GM12874 (cell line): ENCODE measurements at regions not wholly inside any gene's neighbourhood (a gene's known extent, or its start where the extent isn't known, plus 50 kb on each side); places are given as distances from the start of the nearest gene placed in this dataset.

Experiments
- CTCF ChIP-seq: IDR thresholded peaks from 2 replicates; pipeline ENCODE4 v1.5.1; 2011; ENCODE audit warnings: low read depth, mild to moderate bottlenecking, control low read depth, low read length, moderate library complexity; ENCODE audit not compliant: insufficient read depth

- no peak for TF ChIP-seq CTCF
These were observed 322.2 kb upstream of the SEMA6D start for GRCh38 chr15:47395076-47395475.

GRCh38 chr15:47397655-47398054, 319.6 kb upstream of the SEMA6D start:
- TF ChIP-seq CTCF, result no peak

GRCh38 chr15:47398132-47398531, 319.2 kb upstream of the SEMA6D start:
- TF ChIP-seq CTCF, result no peak

- TF ChIP-seq CTCF, result no peak
These were observed 318.7 kb upstream of the SEMA6D start for GRCh38 chr15:47398594-47398993.

- no peak for TF ChIP-seq CTCF
These were observed 318.2 kb upstream of the SEMA6D start for GRCh38 chr15:47399100-47399499.

GRCh38 chr15:47400603-47401002, 316.7 kb upstream of the SEMA6D start:
- no peak for TF ChIP-seq CTCF

GRCh38 chr15:47401427-47401826, 315.9 kb upstream of the SEMA6D start:
- no peak for TF ChIP-seq CTCF

- TF ChIP-seq CTCF, result no peak
These were observed 314.5 kb upstream of the SEMA6D start for GRCh38 chr15:47402829-47403228.
